K562 (cell line): ENCODE measurements at regions not wholly inside any gene's neighbourhood (a gene's known extent, or its start where the extent isn't known, plus 50 kb on each side); places are given as distances from the start of the nearest gene placed in this dataset.

ENCODE experiments used
- GTF2A2 ChIP-seq: IDR thresholded peaks from 2 replicates; pipeline ENCODE4 v1.6.1; 2016; ENCODE audit warnings: mild to moderate bottlenecking, missing genetic modification characterization, missing compliant biosample characterization
- KLF6 ChIP-seq: fragments of 250-450 bp; sonication (Bioruptor Pico); IDR thresholded peaks from 2 replicates; pipeline ENCODE4 v1.4.0; 2020; ENCODE audit warnings: mild to moderate bottlenecking, moderate library complexity, borderline replicate concordance
- TF ChIP-seq, protein P1 (sequence below), 2 experiments: IDR thresholded peaks; 2 replicates each; pipeline ENCODE4 v1.6.1; 2012; ENCODE audit warnings: improper control_type of control experiment in 2 of 2, low read depth in 2 of 2, low read length in 2 of 2, borderline replicate concordance in 1 of 2
- TF ChIP-seq, protein P2 (sequence below), 2 experiments: fragments of 450-650 bp; conservative IDR thresholded peaks; 2 replicates each; pipeline ENCODE4 v1.6.1; 2017; ENCODE audit warnings: mild to moderate bottlenecking in 2 of 2, moderate library complexity in 2 of 2

DNA sequence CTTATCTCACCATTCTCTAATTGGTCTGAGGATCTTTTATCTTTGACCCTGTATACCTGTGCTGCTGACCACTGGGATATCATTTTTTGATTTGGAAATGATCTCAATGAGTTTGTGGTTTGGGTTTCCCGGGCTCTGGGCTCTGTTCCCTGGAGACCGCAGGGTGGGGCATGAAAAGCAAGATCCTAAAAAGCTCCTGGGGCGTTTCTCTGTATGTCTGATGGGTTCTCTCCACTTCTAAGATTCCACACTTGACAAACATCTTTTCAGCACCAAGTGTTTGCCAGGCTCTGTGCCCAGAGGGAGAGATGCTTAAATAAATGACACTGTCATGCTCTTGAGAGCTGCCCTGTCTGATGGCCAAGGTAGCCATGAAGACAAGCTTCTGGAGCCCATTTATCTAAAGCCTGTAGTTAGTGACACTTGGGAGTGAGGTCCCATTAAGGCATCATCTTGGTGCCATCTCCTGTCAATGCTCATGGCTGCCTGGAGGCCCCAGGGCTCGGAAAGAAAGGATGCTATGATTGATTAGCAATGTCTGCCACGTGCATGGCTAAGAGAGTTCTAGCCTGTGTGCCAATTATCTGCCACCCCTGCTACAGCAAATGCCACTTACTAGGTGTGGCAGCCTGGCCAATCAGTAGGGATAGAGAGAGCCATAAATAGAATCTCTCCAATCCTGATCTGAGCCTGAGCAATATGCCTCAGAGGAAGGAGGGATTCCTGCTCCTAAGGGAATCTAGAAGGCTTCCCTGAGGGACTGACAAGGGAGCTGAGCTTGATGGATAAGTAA, 531.6 kb downstream of the MN1 start (continued):
- TF ChIP-seq, protein P1, sequence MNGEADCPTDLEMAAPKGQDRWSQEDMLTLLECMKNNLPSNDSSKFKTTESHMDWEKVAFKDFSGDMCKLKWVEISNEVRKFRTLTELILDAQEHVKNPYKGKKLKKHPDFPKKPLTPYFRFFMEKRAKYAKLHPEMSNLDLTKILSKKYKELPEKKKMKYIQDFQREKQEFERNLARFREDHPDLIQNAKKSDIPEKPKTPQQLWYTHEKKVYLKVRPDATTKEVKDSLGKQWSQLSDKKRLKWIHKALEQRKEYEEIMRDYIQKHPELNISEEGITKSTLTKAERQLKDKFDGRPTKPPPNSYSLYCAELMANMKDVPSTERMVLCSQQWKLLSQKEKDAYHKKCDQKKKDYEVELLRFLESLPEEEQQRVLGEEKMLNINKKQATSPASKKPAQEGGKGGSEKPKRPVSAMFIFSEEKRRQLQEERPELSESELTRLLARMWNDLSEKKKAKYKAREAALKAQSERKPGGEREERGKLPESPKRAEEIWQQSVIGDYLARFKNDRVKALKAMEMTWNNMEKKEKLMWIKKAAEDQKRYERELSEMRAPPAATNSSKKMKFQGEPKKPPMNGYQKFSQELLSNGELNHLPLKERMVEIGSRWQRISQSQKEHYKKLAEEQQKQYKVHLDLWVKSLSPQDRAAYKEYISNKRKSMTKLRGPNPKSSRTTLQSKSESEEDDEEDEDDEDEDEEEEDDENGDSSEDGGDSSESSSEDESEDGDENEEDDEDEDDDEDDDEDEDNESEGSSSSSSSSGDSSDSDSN (IDR thresholded peaks at IDR 0.05; ENCODE audit: borderline replicate concordance in 1 of 2, low read depth in 2 of 2, low read length in 2 of 2): no peak
- TF ChIP-seq GTF2A2 (tag) (no peak), KLF6 (CRISPR knock-in tag) (no peak)
- TF ChIP-seq, protein P2, sequence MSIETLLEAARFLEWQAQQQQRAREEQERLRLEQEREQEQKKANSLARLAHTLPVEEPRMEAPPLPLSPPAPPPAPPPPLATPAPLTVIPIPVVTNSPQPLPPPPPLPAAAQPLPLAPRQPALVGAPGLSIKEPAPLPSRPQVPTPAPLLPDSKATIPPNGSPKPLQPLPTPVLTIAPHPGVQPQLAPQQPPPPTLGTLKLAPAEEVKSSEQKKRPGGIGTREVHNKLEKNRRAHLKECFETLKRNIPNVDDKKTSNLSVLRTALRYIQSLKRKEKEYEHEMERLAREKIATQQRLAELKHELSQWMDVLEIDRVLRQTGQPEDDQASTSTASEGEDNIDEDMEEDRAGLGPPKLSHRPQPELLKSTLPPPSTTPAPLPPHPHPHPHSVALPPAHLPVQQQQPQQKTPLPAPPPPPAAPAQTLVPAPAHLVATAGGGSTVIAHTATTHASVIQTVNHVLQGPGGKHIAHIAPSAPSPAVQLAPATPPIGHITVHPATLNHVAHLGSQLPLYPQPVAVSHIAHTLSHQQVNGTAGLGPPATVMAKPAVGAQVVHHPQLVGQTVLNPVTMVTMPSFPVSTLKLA (conservative IDR thresholded peaks at IDR 0.05): no peak
